GM12801 (cell line): ENCODE measurements at regions not wholly inside any gene's neighbourhood (a gene's known extent, or its start where the extent isn't known, plus 50 kb on each side); places are given as distances from the start of the nearest gene placed in this dataset.

ENCODE experiments used
- TF ChIP-seq, protein P1 (sequence below): IDR thresholded peaks from one replicate; pipeline ENCODE4 v1.5.1; 2011; ENCODE audit warnings: control low read depth; ENCODE audit not compliant: insufficient read length; ENCODE audit errors: extremely low read depth

DNA sequence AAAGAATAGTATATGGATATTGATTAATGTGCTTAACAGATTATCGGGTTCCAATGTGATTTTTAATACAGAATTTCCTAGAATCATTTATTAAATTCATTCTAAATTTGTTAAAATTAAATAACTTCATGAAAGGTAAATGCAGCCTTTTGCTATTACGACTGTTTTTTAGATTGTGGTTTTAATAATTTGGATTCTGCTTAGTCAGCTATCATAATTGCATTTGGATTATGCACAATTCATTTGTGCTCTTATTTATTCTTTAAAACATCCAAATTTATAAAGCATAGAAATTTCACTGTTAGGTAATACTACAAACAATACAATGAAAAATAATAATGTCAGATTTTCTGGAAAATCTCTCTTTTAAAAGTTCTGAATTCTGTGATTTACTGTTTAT is 1598.5 kb downstream of the EFNA5 start:
- TF ChIP-seq, protein P1, sequence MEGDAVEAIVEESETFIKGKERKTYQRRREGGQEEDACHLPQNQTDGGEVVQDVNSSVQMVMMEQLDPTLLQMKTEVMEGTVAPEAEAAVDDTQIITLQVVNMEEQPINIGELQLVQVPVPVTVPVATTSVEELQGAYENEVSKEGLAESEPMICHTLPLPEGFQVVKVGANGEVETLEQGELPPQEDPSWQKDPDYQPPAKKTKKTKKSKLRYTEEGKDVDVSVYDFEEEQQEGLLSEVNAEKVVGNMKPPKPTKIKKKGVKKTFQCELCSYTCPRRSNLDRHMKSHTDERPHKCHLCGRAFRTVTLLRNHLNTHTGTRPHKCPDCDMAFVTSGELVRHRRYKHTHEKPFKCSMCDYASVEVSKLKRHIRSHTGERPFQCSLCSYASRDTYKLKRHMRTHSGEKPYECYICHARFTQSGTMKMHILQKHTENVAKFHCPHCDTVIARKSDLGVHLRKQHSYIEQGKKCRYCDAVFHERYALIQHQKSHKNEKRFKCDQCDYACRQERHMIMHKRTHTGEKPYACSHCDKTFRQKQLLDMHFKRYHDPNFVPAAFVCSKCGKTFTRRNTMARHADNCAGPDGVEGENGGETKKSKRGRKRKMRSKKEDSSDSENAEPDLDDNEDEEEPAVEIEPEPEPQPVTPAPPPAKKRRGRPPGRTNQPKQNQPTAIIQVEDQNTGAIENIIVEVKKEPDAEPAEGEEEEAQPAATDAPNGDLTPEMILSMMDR = no peak

DNA sequence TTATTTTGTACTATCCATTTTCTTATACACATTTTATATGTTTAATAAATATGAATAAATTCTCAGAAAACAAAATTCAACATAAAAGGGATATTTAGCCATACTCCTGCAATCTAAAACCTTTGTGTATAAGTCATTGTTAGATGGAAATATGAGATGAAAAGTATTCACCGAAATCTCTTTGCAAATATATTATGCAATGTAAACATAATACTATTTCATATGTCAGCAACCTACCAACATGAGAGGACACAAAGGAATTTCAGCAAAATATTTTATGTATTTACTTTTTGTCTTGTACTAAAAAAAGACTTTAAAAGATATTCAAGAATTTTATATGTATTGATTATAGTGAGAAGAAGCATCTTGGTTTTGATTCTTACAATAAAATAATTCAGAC is 1623.4 kb downstream of the EFNA5 start:
- TF ChIP-seq, protein P1 = no peak

DNA sequence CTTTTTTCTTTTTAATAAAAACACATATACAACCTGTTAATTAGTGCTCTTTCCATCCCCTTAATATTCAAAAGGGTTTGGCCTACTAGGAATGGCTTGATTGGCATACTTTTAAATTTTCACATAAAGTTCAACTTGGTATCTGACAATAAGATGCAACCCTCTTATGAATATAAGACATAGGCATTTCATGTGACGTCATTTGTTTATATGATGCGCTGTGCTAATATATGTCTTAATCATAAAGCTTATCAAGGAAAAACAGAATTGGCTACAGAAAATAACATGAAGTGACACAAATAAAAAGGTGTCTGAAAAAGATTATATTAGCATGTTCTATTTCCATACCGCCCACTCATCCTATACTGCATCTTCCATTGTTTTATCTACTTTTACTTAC is 1642.4 kb downstream of the EFNA5 start:
- TF ChIP-seq, protein P1 = no peak

DNA sequence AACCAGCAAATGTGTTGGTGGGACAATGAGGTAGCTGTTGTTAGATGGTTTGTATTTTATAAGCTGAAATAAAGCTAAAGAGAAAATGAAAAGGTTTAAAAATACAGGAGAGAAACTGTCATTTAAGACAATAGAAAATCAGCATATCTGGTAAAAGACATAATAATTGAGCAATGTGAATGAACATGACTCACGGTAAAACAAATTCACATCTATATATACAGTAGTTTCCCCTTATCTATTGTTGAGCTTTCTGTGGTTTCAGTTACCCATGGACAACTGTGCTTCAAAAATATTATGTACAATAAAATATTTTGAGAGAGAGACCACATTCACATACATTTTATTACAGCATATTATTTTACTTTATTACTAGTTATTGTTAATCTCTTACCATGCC is 1649.8 kb downstream of the EFNA5 start:
- TF ChIP-seq, protein P1 = no peak

DNA sequence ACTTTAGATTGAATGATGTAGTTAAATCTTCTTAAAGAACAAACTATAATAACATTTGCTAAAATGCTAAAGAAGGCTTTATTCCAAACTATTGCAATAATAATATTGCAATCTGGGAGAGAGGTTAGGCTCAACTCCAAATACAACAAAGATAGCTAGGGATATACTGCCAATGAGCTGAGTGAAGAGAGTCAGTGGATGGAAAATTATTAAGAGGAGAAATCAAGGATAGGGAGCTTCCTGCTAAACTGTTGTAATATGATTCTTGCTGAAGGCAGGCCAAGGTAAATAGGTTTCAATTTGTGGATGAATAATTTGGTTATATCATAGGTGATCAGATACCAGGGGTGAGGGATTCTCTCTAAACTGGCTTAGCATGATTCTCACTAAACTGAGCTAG is 1651.5 kb downstream of the EFNA5 start:
- TF ChIP-seq, protein P1 = no peak

DNA sequence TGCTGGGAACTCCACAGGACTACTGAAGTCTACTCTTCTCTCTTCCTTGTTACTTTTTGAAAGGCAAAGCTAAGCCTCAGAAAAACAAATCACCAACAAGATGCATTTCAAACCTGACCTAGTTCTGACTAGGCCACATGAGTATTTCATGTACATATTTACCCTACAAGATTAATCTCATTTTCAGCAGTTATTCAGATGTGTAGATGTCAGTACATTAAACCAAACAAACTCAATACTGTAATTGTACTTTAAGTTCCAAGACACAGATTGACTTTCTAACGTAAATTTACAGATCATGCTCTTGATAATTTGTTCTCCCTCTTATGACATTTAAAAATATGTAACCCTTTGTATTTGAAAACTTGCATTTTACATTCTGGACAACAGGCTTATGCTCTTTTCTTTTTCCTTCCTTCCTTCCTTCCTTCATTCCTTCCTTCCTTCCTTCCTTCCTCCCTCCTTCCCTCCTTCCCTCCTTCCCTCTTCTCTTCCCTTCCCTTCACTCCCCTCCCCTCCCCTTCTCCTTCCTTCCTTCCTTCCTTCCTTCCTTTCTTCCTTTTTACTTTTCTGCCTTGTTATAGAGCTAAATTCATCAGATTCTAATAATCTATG is 1653.4 kb downstream of the EFNA5 start:
- TF ChIP-seq, protein P1 = no peak

DNA sequence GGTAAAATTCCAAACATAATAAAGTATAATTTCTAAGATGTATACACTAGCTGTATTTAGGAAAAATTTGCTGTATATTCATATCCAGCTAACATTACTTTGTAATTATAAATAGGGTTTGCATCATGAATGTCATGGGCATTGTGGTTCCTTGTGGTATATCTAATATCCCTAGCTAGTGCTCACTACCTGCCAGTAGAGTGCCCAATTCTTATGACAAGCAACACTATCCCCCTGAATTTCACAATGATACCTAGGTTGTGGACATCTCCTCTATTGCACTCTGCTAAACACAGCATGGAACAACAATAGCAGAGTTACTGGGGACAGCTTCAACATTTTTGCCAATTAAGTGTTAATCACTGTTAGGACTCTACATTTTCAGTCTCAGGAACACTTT is 1656.5 kb downstream of the EFNA5 start:
- TF ChIP-seq, protein P1 = no peak
